ENCODE measurements at regions not wholly inside any gene's neighbourhood (a gene's known extent, or its start where the extent isn't known, plus 50 kb on each side); places are given as distances from the start of the nearest gene placed in this dataset.

GRCh38 chr13:103303078-103303651, 236.9 kb upstream of the SLC10A2 start:
- DNase-seq: peak; percentile 21

- DNase-seq: no peak
Measured at GRCh38 chr13:103302676-103303075, 236.5 kb upstream of the SLC10A2 start.

DNA sequence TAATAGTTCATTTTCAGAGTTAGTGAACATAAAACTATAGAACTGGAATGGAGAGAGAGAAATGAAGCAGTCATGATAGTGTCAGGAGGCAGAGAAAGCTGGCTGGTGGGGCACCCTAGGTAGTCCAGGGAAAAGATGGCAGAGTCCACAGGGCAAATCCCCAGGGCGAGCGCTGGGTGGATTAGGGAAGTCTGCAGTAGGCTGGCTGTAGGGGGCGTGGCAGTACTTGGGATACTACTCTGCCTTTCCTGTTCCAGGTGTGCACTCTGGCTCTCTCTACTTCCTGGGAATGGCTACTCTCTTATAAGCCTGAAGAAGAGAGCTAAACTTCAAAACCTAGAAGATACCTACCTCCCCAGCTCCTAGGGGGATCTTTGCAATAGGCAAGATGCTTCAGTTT, 232.9 kb upstream of the SLC10A2 start:
- peak; percentile 71 for DNase-seq

DNA sequence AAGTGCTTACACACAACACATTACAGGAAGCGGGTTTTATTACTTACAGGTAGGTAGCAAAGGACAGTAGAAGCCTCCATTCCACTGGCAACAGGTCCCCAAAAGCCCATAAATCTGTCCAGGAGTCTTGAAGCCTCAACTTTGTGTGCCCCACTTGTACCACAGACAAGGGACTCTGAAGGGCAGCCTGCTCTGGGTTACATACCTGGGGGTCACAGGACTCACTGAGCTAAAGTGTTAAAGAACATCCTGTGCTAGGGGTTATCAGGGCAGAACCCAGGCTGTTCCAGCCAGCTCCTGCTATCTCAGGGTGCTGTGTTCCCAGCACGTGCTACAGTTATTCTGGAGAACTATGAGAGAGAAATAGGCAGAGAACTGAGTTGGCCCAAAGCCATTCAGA, 230.9 kb upstream of the SLC10A2 start:
- DNase-seq: no peak

DNA sequence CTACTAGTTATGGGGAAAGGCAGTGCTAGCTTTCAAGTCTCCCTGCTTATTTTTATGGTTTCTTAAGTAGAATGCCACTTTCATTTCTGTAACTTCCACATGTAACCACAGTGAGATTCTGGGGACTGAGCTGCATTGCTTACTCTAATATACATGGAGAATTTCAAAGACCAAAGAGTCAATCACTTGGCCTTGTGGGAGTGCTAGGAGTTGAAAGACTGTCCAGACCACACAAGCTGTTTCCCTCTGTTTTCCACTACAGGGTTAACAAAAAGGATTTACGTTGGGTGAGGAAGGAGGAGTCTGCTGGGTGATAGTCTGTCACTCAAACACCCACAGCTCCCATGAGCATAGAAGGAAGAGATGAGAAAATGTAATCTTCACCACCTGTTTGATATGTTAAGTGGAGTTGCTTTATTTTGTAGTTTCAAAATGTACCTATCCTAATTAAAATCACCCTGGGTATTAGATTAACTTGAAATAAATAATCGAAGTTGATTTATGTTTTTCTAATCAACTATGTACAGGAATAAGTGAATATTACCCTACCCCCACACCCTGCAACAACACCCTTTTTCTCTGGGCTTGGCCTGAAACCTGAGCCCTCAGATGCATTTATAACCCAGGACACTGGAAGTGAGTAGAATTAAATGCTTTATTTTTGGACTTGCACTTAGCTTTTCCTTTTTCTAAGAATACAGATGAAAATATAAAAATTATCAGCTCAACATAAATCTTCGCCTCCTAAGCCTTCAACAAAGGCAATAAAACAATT, 225.8 kb upstream of the SLC10A2 start:
- peak; percentile 53 for DNase-seq

DNA sequence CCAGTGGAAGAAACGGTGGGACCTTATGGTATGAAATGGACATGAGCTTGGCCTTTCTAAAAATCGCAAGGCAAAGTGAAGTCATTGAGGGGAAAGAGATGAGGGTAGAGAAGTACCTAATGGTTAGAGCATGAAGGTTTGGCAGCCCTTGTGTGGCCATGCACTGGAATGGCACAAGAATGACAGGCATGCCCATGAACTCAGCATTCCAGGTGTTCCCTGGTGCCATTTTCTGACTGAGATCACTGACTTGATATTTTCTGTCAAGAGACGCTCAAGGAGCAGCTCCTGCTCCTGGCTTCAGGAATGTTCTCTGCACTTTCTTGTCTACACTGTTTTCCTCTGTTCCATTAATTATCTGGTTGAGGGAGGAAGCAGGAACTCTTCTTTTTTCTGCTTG, 225.0 kb upstream of the SLC10A2 start:
- DNase-seq: no peak

GRCh38 chr13:103289681-103290080, 223.5 kb upstream of the SLC10A2 start:
- DNase-seq: no peak

DNA sequence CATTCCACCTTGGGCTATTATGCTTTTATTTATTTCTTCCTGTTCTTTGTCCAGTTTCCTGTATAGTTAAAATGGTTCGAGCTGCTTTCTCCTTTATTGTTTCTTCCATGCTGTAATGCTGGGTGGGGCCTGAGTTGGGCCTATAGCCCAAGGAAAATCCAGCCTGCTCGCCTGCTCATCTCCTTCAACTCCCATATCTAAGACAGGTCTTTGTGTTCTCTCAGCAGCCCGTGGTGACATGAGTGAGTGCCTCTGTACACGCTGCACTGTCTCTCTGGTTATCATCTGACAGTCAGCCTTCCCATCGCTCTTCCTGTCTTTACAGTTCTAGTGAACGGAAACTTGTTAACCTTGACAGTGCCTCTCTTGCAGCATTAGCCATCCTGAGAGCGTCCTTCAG, 221.9 kb upstream of the SLC10A2 start:
- DNase-seq: peak; percentile 19

- no peak for DNase-seq
Measured at GRCh38 chr13:103287659-103288058, 221.4 kb upstream of the SLC10A2 start.

DNA sequence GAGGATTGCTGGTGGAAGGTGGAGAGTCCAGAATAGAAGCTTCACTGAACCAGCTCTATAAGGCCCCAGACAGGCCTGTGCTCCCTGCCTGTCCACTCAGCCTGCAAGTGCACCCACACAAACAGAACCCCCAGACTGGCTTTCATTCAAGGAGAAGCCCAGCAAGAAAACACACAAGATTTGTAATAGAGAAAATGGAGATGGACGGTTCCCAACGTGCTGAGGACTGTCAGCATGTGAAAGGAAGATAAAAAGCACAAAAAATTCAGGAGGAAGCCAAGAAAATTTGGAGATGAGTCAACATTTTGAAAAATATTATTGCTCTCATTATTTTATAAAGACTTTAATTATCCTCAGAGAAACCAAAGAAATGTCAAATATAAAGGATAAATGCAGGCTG, 218.2 kb upstream of the SLC10A2 start:
- no peak for DNase-seq

- DNase-seq: no peak
Measured at GRCh38 chr13:103283451-103283820, 217.2 kb upstream of the SLC10A2 start.

DNA sequence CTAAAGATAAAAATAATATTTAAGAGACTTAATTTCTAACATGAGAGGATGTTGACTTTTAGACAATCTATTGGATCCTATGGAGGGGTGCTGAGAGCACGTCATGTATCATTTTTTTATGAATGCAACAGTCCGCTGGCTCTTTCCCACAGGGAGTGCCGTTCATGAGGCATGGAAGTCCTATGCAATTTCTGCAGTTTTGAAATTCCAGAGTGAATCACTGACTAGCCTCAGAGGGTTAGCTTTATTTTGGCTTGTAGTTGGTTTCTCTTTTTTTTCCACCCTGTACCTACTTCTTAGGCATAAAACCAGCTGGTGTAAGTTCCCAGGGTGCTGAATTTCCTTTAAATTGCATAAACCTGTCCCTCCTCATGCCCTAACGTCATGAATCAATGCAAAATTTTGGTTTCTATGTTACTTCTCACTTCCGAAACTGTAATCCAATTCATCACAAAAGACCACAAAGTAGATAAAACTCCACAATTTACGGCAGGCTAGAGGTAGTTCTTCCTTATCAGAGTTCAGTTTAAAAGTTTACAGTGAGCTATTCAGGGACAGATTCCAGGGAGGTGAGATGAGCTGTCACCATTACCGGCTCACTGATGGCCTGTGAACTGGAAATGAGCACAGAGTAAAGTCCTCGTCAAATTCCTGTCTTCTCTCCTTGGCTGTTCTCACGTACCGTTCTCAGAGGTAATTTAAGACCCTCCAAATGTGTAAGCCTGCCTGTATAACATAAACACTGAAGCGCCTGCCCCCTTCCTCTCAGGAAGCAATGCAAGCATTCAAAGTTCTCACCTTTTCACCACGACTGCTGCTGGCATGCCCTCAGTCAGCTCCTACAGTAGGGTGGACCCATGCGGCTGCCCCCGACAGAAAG, 216.6 kb upstream of the SLC10A2 start:
- DNase-seq: no peak

DNA sequence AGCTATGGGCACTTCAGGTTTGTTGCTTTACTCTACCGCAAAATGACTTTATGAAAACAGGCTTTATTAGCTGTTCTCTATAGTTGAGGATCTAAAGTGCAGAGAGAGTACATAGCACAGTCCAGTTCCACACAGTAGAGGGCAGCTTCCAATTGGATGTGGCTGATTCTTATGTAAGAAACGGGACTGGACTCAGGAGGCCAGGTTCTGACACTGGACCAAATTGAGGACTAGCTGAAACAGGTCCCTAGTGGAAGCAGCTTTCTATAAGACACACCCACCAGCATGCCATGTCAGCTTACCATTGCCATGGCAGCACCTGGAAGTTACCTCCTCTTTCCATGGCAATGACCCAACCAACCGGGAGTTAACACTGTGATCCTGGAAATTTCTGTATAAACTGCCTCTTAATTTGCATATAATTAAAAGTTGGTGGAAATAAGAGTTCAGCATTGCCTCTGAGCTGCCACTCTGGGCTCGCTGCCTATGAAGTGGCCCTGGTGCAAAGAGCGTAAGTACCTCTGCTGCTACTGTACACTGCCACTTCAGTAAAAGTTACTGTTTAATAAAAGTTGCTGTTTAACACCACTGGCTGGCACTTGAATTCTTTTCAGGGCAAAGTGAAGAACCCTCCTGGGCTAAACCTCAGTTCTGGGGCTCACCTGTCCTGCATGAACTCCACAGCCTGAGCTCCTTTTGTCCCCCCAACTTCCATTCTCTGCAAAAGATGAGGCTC, 211.9 kb upstream of the SLC10A2 start:
- no peak for DNase-seq

DNA sequence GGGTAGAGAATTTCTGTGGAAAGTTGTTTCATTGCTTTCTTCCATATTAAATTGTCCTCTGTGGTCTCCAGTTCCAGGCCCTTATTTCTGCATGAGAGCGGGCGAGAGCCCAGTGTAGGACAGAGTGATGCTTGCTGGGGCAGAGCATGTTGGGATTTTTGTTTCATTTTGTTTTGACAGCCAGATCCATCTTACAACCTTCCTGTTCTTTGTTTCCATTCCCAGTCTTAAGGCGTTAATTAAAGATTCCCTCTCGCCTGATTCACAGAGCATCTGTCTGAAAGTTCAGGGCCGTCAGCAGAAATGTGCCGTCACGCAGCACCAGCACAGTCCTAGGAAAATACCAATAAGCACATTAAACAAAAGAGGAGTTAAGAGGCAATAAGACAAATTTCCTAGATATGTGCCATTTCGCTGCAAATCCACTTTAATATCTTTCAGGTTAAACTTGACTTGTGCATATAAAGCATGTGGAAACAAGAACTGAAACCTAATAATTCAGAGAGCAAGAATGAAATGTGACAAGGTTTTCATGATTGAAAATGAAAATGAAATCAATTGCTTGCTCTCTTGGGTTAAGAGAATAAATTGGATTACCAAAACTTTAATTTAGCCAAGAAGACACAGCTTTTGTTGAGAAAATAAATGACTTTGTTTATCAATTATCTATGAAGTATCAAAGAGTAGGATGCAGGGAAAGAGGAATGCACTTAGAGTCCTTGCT, 210.7 kb upstream of the SLC10A2 start:
- peak; percentile 21 for DNase-seq

DNA sequence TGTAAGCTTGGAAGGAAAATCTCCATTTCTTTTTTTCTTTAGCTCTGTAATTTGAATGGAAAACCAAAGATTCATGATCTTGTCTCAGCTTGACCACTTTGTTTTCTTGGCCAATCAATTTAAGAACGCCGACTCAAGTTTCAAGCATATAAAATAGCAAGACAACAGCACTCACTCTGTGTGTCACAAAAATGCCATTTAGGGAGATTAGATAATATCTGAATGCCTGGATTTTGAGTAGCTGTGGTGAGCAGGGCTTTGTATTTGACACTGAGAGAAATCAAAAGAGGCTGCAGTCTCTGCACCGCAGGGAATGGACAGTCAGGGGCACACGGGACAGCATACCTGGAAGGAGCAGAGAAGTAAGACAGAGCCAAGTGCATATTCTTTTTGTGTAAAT, 209.5 kb upstream of the SLC10A2 start:
- DNase-seq: no peak

DNA sequence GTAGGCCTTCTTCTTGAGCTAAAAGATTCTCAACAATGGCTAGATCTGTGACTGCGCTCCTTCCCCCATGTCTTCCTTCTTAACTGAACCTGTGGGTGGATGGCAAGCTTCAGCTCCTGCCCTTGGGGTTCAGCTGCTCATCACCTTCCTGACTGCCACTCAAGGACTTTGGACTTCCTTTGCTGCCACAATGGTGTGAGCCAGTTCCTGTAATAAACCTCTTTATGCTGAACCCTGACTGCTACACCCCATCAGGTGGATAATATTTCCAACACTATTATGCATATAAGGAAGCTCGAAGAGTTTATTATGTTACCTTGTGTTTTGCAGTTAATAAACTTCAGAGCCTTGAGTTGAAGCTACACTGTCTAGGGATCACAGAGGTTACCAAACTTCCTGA, 208.9 kb upstream of the SLC10A2 start:
- no peak for DNase-seq

- no peak for DNase-seq
Measured at GRCh38 chr13:103273825-103274224, 207.6 kb upstream of the SLC10A2 start.

GRCh38 chr13:103272770-103273169, 206.6 kb upstream of the SLC10A2 start:
- DNase-seq: no peak

DNA sequence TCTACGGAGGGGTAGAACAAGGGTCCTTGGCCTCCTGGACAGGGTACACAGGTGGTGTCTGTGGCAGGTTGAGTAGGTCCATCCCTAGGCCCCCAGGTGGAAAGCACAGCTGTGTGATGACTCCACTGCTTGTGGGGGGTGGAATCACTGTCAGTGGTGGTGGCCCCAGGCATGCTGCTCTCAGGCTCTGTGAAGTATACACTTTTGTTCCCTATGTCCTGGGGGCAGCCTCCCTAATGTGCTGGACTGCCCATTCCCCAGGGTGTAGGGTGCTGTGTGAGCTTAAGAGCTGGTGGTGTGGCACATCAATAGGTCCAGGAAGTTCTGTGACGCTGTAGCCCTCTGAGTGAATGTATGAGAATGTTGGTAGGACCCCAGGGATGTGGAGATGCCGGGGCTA, 197.2 kb upstream of the SLC10A2 start:
- no peak for DNase-seq

DNA sequence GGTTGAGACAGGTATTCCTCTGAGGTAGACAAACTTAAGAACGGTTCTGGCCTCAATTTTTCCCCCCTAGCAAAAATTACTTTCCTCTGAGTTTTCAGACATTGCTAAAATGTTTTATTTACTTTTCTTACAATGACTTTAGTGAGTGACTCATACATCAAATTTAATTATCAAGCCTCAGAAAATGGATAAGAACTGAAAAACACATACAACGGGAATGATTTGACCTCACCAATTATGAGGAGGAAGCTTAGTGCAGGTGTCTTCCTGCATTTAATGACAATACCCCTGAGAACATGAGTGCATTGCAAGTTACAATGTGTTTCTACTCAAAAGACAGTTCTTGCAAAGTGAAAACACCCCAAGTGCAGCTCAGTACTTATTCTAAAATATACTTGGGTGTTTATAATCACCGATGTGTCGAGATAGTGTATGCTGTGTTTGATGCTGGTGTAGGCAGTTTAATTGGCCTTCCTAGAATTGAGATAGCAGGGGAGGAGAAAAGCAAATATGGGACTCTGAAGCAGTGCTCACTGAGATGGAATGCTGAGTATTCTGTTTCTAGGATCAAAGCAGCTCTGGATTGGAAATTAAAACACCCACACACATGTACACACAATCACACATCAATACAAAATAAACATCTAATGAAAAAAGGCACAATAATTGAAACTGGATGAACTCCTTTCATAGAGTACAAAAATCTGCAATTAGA, 189.5 kb upstream of the SLC10A2 start:
- DNase-seq: peak; percentile 45

GRCh38 chr13:103250071-103250470, 183.9 kb upstream of the SLC10A2 start:
- DNase-seq: no peak
